GM12878 (cell line): ENCODE measurements at regions not wholly inside any gene's neighbourhood (a gene's known extent, or its start where the extent isn't known, plus 50 kb on each side); places are given as distances from the start of the nearest gene placed in this dataset.

Experiments
- ATAC-seq: fragments of 200-7000 bp; cut with Tn5 transposase; 3 replicates; pipeline ENCODE4 v1.9.1; 2020; ENCODE audit warnings: mild to moderate bottlenecking, moderate library complexity
- BruUV-seq: library from RNA; stranded (reverse); fragments of 400-500 nt; replicated peaks from 2 replicates; lab custom pipeline; 2021; lab: Mats Ljungman, UMichigan
- CTCF ChIA-PET: fragments of 300-600 bp; sonication (Branson Sonifier 250); formaldehyde crosslinking; extraction: SDS; loops from one replicate; lab custom pipeline; 2021; ENCODE audit warnings: inconsistent platforms; lab: Yijun Ruan, JAX
- POLR2A ChIA-PET: fragments of 350-600 bp; formaldehyde crosslinking; extraction: SDS; loops from one replicate; lab custom pipeline; 2021; ENCODE audit warnings: inconsistent platforms; lab: Charles Lee
- RAD21 ChIA-PET: fragments of 300-600 bp; sonication (Branson Sonifier 250); formaldehyde crosslinking; loops from one replicate; lab custom pipeline; 2023; ENCODE audit warnings: antibody characterized with exemption; ENCODE audit not compliant: unreplicated experiment; lab: Charles Lee
- SMC1A ChIA-PET: fragments of 300-600 bp; sonication (Branson Sonifier 250); formaldehyde crosslinking; loops from one replicate; lab custom pipeline; 2023; ENCODE audit not compliant: unreplicated experiment, uncharacterized antibody; lab: Charles Lee
- DNase-seq: peaks from one replicate; pipeline ENCODE4 v3.0.0-alpha.2; 2011; ENCODE audit warnings: low read depth, low spot score
- FAIRE-seq: peaks from 3 replicates; lab custom pipeline; 2011; peaks lifted over from hg19 to GRCh38; lab: Jason Lieb, UNC
- H2AFZ ChIP-seq: 2 replicates; pipeline ENCODE4 v1.6.0; 2011; ENCODE audit warnings: low read depth, low read length, control low read depth; ENCODE audit not compliant: control insufficient read depth
- H3K27ac ChIP-seq: 2 replicates; pipeline ENCODE4 v1.5.1; 2011; ENCODE audit warnings: control low read depth; ENCODE audit not compliant: control insufficient read depth, insufficient read depth
- H3K27me3 ChIP-seq, 2 experiments: replicated peaks in 1 of 2; 2 replicates each; pipeline versions ENCODE4 v1.6.0 to v1.6.1; 2011; ENCODE audit warnings: low read length in 1 of 2; ENCODE audit not compliant: control insufficient read depth in 2 of 2, insufficient read depth in 2 of 2
- H3K36me3 ChIP-seq, 2 experiments: 2 replicates each; pipeline ENCODE4 v1.5.1; 2011; ENCODE audit warnings: low read length in 1 of 2; ENCODE audit not compliant: control insufficient read depth in 2 of 2, insufficient read depth in 2 of 2
- H3K4me1 ChIP-seq: 2 replicates; pipeline ENCODE4 v1.6.1; 2011; ENCODE audit warnings: mild to moderate bottlenecking, low read length, moderate library complexity, mixed read lengths; ENCODE audit not compliant: control insufficient read depth, insufficient read depth
- H3K4me2 ChIP-seq: 2 replicates; pipeline ENCODE4 v1.6.0; 2011; ENCODE audit warnings: control low read depth; ENCODE audit not compliant: control insufficient read depth, insufficient read depth
- H3K4me3 ChIP-seq: fragments of 200-600 bp; sonication (generic); 2 replicates; pipeline ENCODE4 v1.5.1; 2016
- H3K79me2 ChIP-seq: 2 replicates; pipeline ENCODE4 v1.6.0; 2011; ENCODE audit warnings: low read length; ENCODE audit not compliant: control insufficient read depth, insufficient read depth
- H3K9ac ChIP-seq: 2 replicates; pipeline ENCODE4 v1.8.0; 2011; ENCODE audit warnings: low read length, control low read depth, mixed read lengths; ENCODE audit not compliant: control insufficient read depth, insufficient read depth
- H3K9me3 ChIP-seq: replicated peaks from 3 replicates; pipeline ENCODE4 v1.5.1; 2011; ENCODE audit warnings: mild to moderate bottlenecking, low read length; ENCODE audit not compliant: control insufficient read depth, insufficient read depth
- H4K20me1 ChIP-seq: 2 replicates; pipeline ENCODE4 v1.6.0; 2011; ENCODE audit not compliant: control insufficient read depth, insufficient read depth
- BACH1 ChIP-seq: fragments of 450-650 bp; IDR thresholded peaks from 2 replicates; pipeline ENCODE4 v1.6.1; 2017; ENCODE audit warnings: mild to moderate bottlenecking, borderline replicate concordance
- CBX5 ChIP-seq: sonication (generic); IDR thresholded peaks from 2 replicates; pipeline ENCODE4 v1.6.1; 2016; ENCODE audit warnings: low read depth, moderate library complexity, mild to moderate bottlenecking, inconsistent platforms
- DPF2 ChIP-seq: fragments of 450-650 bp; IDR thresholded peaks from 2 replicates; pipeline ENCODE4 v1.6.1; 2017; ENCODE audit warnings: mild to moderate bottlenecking
- EZH2 ChIP-seq: IDR thresholded peaks from 2 replicates; pipeline ENCODE4 v1.6.1; 2012; ENCODE audit warnings: low read depth, mild to moderate bottlenecking, control low read depth, inconsistent platforms, low read length, borderline replicate concordance; ENCODE audit not compliant: control insufficient read depth
- IKZF1 ChIP-seq: fragments of 450-650 bp; conservative IDR thresholded peaks from 2 replicates; pipeline ENCODE4 v1.6.1; 2017; ENCODE audit warnings: antibody characterized with exemption, mild to moderate bottlenecking
- JUNB ChIP-seq: IDR thresholded peaks from 2 replicates; pipeline ENCODE4 v1.6.1; 2016; ENCODE audit warnings: antibody characterized with exemption, mild to moderate bottlenecking
- MTA2 ChIP-seq: fragments of 450-650 bp; IDR thresholded peaks from 2 replicates; pipeline ENCODE4 v1.6.1; 2016; ENCODE audit warnings: low read depth, mild to moderate bottlenecking, moderate library complexity
- NR2F1 ChIP-seq: fragments of 450-650 bp; conservative IDR thresholded peaks from 2 replicates; pipeline ENCODE4 v1.6.1; 2017; ENCODE audit warnings: mild to moderate bottlenecking
- POU2F2 ChIP-seq: IDR thresholded peaks from 3 replicates; pipeline ENCODE4 v1.6.1; 2011; ENCODE audit warnings: low read depth, mild to moderate bottlenecking, low read length, borderline replicate concordance
- STAT1 ChIP-seq: fragments of 450-650 bp; conservative IDR thresholded peaks from 2 replicates; pipeline ENCODE4 v1.6.1; 2014; ENCODE audit warnings: antibody characterized with exemption, mild to moderate bottlenecking
- TARDBP ChIP-seq: IDR thresholded peaks from 2 replicates; pipeline ENCODE4 v1.6.1; 2016; ENCODE audit warnings: borderline replicate concordance
- TCF3 ChIP-seq: IDR thresholded peaks from 2 replicates; pipeline ENCODE4 v1.6.1; 2012; ENCODE audit warnings: low read depth, mild to moderate bottlenecking, low read length, borderline replicate concordance; ENCODE audit not compliant: insufficient read depth
- USF2 ChIP-seq: IDR thresholded peaks from 2 replicates; pipeline ENCODE4 v1.6.1; 2011; ENCODE audit warnings: low read depth, low read length, improper control_type of control experiment, borderline replicate concordance
- WGBS: methylation state at CpG from one replicate; pipeline ENCODE4 v1.1.6; 2016; ENCODE audit warnings: low lambda C conversion rate; ENCODE audit not compliant: insufficient replicate concordance, insufficient coverage; ENCODE audit errors: missing lambda C conversion rate; 5-methylcytosine and 5-hydroxymethylcytosine counted together
- in situ Hi-C: fragments of 300-500 bp; cut with MboI; formaldehyde crosslinking; loops from 9 replicates; pipeline ENCODE4 v1.14.3; 2018; ENCODE audit warnings: mixed read lengths
- intact Hi-C: fragments of 100-400 bp; cut with micrococcal nuclease; formaldehyde crosslinking; loops from one replicate; pipeline ENCODE4 v1.14.2; 2022; ENCODE audit not compliant: unreplicated experiment

DNA sequence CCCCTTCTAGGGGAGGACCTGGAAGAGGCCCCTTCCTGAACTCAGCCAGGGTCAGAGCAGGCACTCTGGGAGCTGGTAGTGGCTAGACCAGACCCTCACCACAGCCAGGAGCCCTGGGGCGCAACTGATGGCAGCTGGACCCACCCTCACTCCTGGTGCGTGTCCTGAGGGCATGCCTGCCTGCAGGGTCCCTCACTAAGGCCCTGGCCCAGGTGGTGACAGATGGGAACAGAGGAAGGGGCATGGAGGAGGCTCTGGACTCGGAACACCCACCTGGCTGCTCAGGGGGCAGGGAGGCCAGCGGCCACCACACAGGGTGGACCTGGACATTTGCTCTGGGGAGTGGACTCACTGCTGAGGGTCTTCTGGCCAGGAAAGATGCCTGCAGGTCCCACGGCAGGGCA lies 342.2 kb upstream of the SFSWAP start:
- Histone ChIP-seq H3K4me2 (no peak overlapping the region), H3K4me1 (no peaks in the 10 kb centered on the region), H3K36me3 (no peaks in the 10 kb centered on the region), H3K4me3 (no peak overlapping the region), H3K79me2 (no peaks in the 10 kb centered on the region), H3K27ac (no peak overlapping the region), H2AFZ (no peak overlapping the region), H3K27me3 (no peaks in the 10 kb centered on the region)
- WGBS = 23% methylated on average over 5 of the region's 5 CpGs
- ChIA-PET RAD21 (no interaction called here), CTCF (no interaction called here)
- FAIRE-seq (no peak), ATAC-seq (no peak)
- intact Hi-C loops = no loop called here
- no TSS peak for BruUV-seq
- TF ChIP-seq DPF2 (no peak), MTA2 (no peak), POU2F2 (no peak), NR2F1 (no peak), BACH1 (no peak), IKZF1 (no peak), TCF3 (no peak), JUNB (no peak), EZH2 (no peak), CBX5 (no peak), TARDBP (no peak), STAT1 (no peak), USF2 (no peak)
- TF ChIP-seq, all 136 proteins: peak for 0
- ChIA-PET POLR2A (no interaction called here), SMC1A (no interaction called here)
- Histone ChIP-seq H3K9me3 (no peaks in the 10 kb centered on the region), H4K20me1 (no peaks in the 10 kb centered on the region), H3K9ac (no peak overlapping the region)
- in situ Hi-C loops = no loop called here
- no peak for DNase-seq
